ENCODE measurements at regions not wholly inside any gene's neighbourhood (a gene's known extent, or its start where the extent isn't known, plus 50 kb on each side); places are given as distances from the start of the nearest gene placed in this dataset.

DNA sequence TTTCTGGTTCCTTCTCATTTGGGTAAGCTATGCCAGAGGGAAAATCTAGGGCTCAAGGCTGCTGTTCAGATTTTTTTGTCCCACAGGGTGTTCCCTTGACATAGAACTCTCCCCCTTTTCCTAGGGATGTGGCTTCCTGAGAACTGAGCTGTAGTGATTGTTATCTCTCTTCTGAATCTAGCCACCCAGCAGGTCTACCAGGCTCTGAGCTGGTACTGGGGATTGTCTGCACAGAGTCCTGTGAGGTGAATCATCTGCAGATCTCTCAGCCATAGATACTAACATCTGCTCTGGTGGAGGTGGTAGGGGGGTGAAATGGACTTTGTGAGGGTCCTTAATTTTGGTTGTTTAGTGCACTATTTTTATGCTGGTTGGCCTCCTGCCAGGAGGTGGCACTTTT is 167.3 kb upstream of the PGR start:
- TF ChIP-seq, protein P1, sequence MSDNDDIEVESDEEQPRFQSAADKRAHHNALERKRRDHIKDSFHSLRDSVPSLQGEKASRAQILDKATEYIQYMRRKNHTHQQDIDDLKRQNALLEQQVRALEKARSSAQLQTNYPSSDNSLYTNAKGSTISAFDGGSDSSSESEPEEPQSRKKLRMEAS (IDR thresholded peaks at IDR 0.05; ENCODE audit: insufficient read depth, insufficient read length), result no peak
- TF ChIP-seq POLR2A (IDR thresholded peaks at IDR 0.05; ENCODE audit: low read depth, low read length) (no peak), POLR2AphosphoS5 (IDR thresholded peaks at IDR 0.05; ENCODE audit: insufficient read depth, low read depth, low read length) (no peak), MYC (IDR thresholded peaks at IDR 0.05; ENCODE audit: low read depth, low read length) (no peak), EZH2 (IDR thresholded peaks at IDR 0.05; ENCODE audit: borderline replicate concordance, low read depth, low read length, severe bottlenecking) (no peak), FOS (IDR thresholded peaks at IDR 0.05; ENCODE audit: borderline replicate concordance, insufficient read depth, low read length) (no peak)
- TF ChIP-seq, protein P2, sequence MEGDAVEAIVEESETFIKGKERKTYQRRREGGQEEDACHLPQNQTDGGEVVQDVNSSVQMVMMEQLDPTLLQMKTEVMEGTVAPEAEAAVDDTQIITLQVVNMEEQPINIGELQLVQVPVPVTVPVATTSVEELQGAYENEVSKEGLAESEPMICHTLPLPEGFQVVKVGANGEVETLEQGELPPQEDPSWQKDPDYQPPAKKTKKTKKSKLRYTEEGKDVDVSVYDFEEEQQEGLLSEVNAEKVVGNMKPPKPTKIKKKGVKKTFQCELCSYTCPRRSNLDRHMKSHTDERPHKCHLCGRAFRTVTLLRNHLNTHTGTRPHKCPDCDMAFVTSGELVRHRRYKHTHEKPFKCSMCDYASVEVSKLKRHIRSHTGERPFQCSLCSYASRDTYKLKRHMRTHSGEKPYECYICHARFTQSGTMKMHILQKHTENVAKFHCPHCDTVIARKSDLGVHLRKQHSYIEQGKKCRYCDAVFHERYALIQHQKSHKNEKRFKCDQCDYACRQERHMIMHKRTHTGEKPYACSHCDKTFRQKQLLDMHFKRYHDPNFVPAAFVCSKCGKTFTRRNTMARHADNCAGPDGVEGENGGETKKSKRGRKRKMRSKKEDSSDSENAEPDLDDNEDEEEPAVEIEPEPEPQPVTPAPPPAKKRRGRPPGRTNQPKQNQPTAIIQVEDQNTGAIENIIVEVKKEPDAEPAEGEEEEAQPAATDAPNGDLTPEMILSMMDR (IDR thresholded peaks at IDR 0.05; ENCODE audit: extremely low read depth in 1 of 2, insufficient read depth in 1 of 2, low read depth in 1 of 2, low read length in 2 of 2), result no peak
